ENCODE measurements at regions not wholly inside any gene's neighbourhood (a gene's known extent, or its start where the extent isn't known, plus 50 kb on each side); places are given as distances from the start of the nearest gene placed in this dataset.

- TF ChIP-seq CTCF (IDR thresholded peaks at IDR 0.05; ENCODE audit: borderline replicate concordance, extremely low read depth, low read length, poor library complexity, severe bottlenecking) (no peak), EZH2 (IDR thresholded peaks at IDR 0.05; ENCODE audit: borderline replicate concordance, low read depth, low read length, severe bottlenecking) (no peak)
Measured at GRCh38 chr10:43803791-43804190, 155.1 kb upstream of the ZNF32 start.
